ENCODE measurements at regions not wholly inside any gene's neighbourhood (a gene's known extent, or its start where the extent isn't known, plus 50 kb on each side); places are given as distances from the start of the nearest gene placed in this dataset.
A peak's percentile ranks its signal among the peaks of the same experiment; 100 is the strongest.

GRCh38 chr2:144931480-144931879 is 411.6 kb upstream of the ZEB2 start:
- no peak for TF ChIP-seq CTCF (IDR thresholded peaks at IDR 0.05; ENCODE audit: insufficient read depth, low read length, severe bottlenecking)
- Histone ChIP-seq H3K36me3 (ENCODE audit: control insufficient read depth, insufficient read depth, low read length) (no peaks in the 10 kb centered on the region), H3K4me3 (ENCODE audit: low read depth, low read length) (no peak overlapping the region), H3K27me3 (ENCODE audit: control insufficient read depth, insufficient read depth, low read length) (no peaks in the 10 kb centered on the region)
- FAIRE-seq (no peak), DNase-seq (ENCODE audit: low read depth) (no peak)

DNA sequence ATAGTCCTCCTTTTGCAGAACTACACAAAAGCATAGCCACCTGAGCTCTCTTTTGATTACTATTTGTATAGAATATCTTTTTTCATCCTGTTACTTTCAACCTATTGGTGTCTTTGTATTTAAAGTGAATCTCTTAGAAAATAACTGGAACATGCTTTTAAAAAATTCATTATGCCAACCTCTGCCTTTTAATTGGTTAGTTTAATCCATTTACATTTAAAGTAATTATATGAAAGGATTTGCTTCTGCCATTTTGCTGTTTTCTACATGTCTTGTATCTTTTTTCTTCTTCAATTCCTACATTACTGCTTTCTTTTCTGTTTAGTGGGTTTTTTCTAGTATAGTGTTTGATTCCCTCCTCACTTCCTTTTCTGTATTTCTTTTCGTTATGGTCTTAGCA is 407.5 kb upstream of the ZEB2 start:
- no peak for DNase-seq (ENCODE audit: low read depth)
- H3K27me3 ChIP-seq (ENCODE audit: control insufficient read depth, insufficient read depth, low read length) = no peaks in the 10 kb centered on the region
- TF ChIP-seq CTCF (IDR thresholded peaks at IDR 0.05; ENCODE audit: insufficient read depth, low read length, severe bottlenecking) = no peak
- H3K36me3 ChIP-seq (ENCODE audit: control insufficient read depth, insufficient read depth, low read length) = no peaks in the 10 kb centered on the region
- H3K4me3 ChIP-seq (ENCODE audit: low read depth, low read length) = no peak overlapping the region
- FAIRE-seq = no peak

DNA sequence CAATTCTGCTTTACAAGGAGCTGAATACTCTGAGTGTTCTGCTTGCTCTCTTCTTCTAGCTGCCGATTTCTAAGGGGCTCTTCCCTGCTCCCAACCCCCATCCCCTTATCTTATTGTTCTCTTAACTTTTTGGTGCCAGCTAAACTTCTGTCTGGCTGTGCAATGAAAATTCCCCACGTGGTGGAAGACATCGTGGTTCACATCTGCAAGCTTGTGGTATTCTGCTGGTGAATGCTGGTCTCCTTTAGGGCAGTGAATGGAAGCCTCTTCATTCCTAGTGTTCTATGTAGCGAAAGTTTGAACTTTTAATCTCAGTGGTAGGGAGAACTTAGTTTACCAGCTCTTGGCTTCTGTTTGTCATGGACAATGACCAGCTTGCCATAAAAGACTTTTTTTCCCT is 406.0 kb upstream of the ZEB2 start:
- Histone ChIP-seq H3K4me3 (ENCODE audit: low read depth, low read length) (no peak overlapping the region), H3K36me3 (ENCODE audit: control insufficient read depth, insufficient read depth, low read length) (no peaks in the 10 kb centered on the region), H3K27me3 (ENCODE audit: control insufficient read depth, insufficient read depth, low read length) (no peaks in the 10 kb centered on the region)
- no peak for FAIRE-seq
- TF ChIP-seq CTCF (IDR thresholded peaks at IDR 0.05; ENCODE audit: insufficient read depth, low read length, severe bottlenecking) = no peak
- DNase-seq (ENCODE audit: low read depth) = no peak

GRCh38 chr2:144924827-144925226 is 404.9 kb upstream of the ZEB2 start:
- Histone ChIP-seq H3K36me3 (ENCODE audit: control insufficient read depth, insufficient read depth, low read length) (no peaks in the 10 kb centered on the region), H3K27me3 (ENCODE audit: control insufficient read depth, insufficient read depth, low read length) (no peaks in the 10 kb centered on the region), H3K4me3 (ENCODE audit: low read depth, low read length) (no peak overlapping the region)
- FAIRE-seq (no peak), DNase-seq (ENCODE audit: low read depth) (peak; percentile 38)
- TF ChIP-seq CTCF (IDR thresholded peaks at IDR 0.05; ENCODE audit: insufficient read depth, low read length, severe bottlenecking) = no peak

- Histone ChIP-seq H3K36me3 (ENCODE audit: control insufficient read depth, insufficient read depth, low read length) (no peaks in the 10 kb centered on the region), H3K4me3 (ENCODE audit: low read depth, low read length) (no peak overlapping the region), H3K27me3 (ENCODE audit: control insufficient read depth, insufficient read depth, low read length) (no peaks in the 10 kb centered on the region)
- no peak for TF ChIP-seq CTCF (IDR thresholded peaks at IDR 0.05; ENCODE audit: insufficient read depth, low read length, severe bottlenecking)
- DNase-seq (ENCODE audit: low read depth) (no peak), FAIRE-seq (no peak)
These were observed 402.6 kb upstream of the ZEB2 start for GRCh38 chr2:144922519-144922918.

DNA sequence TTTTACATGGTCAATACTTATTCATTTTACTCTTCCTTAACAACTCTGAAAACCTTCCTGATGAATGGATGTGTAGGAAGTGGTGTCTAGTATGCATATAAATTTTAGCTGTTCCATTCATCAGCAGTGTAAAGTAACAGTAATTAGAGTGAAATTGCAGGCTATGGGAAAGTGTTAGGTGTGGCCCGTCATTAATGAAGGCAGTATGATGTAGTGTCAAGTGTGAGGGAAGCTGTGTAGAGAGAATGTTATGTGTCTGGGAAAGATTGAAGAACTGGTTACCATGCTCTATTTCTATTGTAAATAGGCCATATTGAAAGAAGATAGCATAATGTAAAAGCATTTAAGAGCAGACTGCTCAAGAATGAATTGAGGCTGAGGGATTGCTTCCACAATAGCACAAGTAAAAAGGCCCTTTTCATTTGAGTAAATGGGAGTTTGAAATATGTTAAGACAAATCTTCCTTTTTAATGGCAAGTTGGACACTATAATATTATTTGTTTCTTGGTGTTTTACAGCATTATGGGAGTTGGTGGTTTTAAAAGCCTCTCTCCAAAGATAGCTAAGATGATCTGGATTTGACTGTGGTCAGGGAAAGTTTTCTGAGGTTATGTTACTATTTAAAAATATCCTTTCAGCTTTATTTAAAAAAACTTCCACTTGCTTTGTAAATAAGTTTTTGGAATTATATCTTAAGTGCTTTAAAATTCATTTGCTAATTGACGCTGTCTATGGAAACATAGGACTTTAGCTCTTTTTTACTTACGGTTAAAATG is 401.0 kb upstream of the ZEB2 start:
- Histone ChIP-seq H3K4me3 (ENCODE audit: low read depth, low read length) (no peak overlapping the region), H3K27me3 (ENCODE audit: control insufficient read depth, insufficient read depth, low read length) (no peaks in the 10 kb centered on the region), H3K36me3 (ENCODE audit: control insufficient read depth, insufficient read depth, low read length) (no peaks in the 10 kb centered on the region)
- TF ChIP-seq CTCF (IDR thresholded peaks at IDR 0.05; ENCODE audit: insufficient read depth, low read length, severe bottlenecking) = no peak
- DNase-seq (ENCODE audit: low read depth) (no peak), FAIRE-seq (no peak)

All from bronchial epithelial cell (primary cell).